Activated CD4-positive, alpha-beta T cell treated with anti-CD3 and anti-CD28 coated beads, Interleukin-2, amount 50 U/mL, for 48 hours (primary cell): ENCODE measurements at regions not wholly inside any gene's neighbourhood (a gene's known extent, or its start where the extent isn't known, plus 50 kb on each side); places are given as distances from the start of the nearest gene placed in this dataset.
"Not testable (repeated sequence)": the region's sequence is repeated elsewhere in the genome, so short reads cannot be mapped to it uniquely, and the experiment has no call there.

Source experiments
- DNase-seq, 2 experiments: peaks; one replicate each; pipeline ENCODE4 v3.0.0-alpha.2; 2020

GRCh38 chr14:44609876-44610510 is 102.9 kb upstream of the FSCB start:
- DNase-seq = no peak

GRCh38 chr14:44609201-44609600 is 102.1 kb upstream of the FSCB start:
- DNase-seq = no peak

- DNase-seq = no peak
These were observed 100.6 kb upstream of the FSCB start for GRCh38 chr14:44607701-44608100.

- no peak for DNase-seq
These were observed 99.5 kb upstream of the FSCB start for GRCh38 chr14:44606576-44606975.

- not testable (repeated sequence) for DNase-seq
These were observed 94.2 kb upstream of the FSCB start for GRCh38 chr14:44601266-44601665.

GRCh38 chr14:44589180-44589579 is 82.1 kb upstream of the FSCB start:
- no peak for DNase-seq

GRCh38 chr14:44586910-44587309 is 79.8 kb upstream of the FSCB start:
- DNase-seq = no peak

- DNase-seq = no peak
These were observed 69.3 kb upstream of the FSCB start for GRCh38 chr14:44576356-44576755.

- DNase-seq = no peak
These were observed 60.9 kb upstream of the FSCB start for GRCh38 chr14:44567997-44568396.

GRCh38 chr14:44565968-44566367 is 58.9 kb upstream of the FSCB start:
- DNase-seq = no peak

GRCh38 chr14:44564908-44565307 is 57.8 kb upstream of the FSCB start:
- no peak for DNase-seq
